ENCODE measurements at regions not wholly inside any gene's neighbourhood (a gene's known extent, or its start where the extent isn't known, plus 50 kb on each side); places are given as distances from the start of the nearest gene placed in this dataset.
"Not testable (repeated sequence)": the region's sequence is repeated elsewhere in the genome, so short reads cannot be mapped to it uniquely, and the experiment has no call there.

DNA sequence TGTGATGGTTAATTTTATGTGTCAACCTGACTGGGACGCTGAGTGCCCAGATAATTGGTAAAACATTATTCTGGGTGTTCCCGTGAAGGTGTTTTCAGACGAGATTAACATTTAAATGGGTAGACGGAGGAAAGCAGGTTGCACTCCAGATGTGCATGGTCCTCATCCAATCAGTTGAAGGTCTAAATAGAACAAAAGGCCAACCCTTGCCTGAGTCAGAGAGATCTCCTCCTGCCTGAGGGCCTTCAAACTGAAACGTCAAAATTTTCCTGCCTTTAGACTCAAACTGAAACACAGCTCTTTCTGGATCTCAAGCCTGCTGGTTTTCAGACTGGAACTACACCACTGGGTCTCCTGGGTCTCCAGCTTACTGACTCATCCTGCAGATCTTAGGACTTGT, 73.5 kb downstream of the NPIPA8 start:
- DNase-seq: not testable (repeated sequence)

DNA sequence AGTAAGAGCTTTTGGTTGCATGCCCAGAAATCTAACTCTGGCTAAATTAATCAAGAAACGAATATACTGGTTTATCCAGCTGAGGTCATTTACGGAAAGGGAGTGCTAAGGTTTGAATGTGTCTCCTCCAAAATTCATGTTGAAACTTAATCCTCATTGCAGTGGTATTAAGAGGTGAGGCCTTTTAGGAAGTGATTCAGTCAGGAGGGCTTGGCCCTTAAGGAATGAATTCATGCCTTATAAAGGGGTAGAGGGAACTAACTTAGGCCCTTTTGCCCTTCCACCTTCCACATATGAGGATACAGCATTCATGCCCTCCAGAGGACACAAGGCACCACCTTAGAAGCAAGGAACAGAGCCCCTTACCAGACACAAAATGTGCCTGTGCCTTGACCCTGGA, 74.7 kb downstream of the NPIPA8 start:
- DNase-seq: not testable (repeated sequence)

DNA sequence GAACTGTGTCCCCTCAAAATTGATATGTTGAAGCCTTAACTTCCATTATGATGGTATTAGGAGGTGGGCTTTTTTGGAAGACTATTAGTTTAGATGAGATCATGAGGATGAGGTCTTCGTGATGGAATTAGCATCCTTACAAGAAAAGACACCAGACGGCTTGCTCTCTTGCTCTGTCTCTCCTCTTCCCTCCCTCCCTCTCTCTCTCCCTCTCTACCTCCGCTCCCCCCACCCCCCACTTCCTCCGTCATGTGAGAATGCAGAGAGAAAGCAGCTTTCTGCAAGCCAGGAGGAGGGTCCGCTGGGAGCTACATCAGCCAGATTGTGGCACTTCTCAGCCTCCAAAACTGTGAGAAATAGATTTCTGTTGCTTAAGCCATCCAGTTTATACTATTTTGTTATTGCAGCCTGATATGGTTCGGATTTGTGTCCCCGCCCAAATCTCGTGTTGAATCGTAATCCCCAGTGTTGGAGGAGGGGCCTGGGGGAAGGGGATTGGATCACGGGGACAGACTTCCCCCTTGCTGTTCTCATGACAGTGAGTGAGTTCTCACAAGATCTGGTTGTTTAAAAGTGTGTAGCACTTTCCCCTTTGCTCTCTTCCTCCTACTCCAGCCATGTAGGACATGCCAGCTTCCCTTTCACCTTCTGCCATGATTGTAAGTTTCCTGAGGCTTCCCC, 76.9 kb downstream of the NPIPA8 start:
- not testable (repeated sequence) for DNase-seq

DNA sequence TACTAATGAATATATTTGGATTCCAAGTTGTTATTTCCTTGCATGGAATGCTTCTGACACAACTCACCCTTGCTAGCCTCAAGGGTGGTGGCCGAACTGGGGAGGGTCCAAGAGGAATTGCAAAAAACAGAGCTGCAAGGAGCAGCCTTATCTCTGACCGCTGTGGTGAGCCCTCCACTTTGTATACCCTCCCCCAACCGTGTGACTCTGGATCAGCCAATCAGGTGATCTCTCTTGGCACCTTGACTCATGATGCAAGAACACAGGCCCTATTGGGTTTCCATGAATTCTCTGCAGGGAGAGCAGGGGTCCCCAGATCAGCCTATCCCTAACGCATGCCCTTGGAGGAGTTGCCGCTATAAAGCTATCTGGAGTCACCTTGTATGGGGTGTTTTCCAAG, 83.6 kb downstream of the NPIPA8 start:
- DNase-seq: not testable (repeated sequence)

DNA sequence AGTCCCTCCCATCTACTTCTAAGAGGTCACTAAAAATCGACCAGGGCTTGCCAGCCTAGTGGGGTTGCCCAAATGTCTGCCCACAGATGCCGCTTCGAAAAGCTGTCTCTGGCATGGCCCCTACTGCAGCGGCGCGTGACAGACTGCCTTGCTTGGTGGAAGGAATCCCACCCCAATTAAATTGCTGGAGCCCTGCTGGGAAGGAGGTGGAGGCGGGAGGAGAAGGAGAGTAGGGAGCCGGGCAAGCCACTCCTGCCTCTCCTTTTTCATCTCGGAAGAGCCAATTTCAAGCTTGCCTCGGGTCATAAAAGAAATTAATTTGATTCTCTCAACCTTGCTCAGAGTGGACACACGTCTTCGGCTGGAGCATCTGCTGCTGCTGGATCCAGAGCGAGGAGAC, 106.0 kb downstream of the NPIPA8 start:
- not testable (repeated sequence) for DNase-seq

DNA sequence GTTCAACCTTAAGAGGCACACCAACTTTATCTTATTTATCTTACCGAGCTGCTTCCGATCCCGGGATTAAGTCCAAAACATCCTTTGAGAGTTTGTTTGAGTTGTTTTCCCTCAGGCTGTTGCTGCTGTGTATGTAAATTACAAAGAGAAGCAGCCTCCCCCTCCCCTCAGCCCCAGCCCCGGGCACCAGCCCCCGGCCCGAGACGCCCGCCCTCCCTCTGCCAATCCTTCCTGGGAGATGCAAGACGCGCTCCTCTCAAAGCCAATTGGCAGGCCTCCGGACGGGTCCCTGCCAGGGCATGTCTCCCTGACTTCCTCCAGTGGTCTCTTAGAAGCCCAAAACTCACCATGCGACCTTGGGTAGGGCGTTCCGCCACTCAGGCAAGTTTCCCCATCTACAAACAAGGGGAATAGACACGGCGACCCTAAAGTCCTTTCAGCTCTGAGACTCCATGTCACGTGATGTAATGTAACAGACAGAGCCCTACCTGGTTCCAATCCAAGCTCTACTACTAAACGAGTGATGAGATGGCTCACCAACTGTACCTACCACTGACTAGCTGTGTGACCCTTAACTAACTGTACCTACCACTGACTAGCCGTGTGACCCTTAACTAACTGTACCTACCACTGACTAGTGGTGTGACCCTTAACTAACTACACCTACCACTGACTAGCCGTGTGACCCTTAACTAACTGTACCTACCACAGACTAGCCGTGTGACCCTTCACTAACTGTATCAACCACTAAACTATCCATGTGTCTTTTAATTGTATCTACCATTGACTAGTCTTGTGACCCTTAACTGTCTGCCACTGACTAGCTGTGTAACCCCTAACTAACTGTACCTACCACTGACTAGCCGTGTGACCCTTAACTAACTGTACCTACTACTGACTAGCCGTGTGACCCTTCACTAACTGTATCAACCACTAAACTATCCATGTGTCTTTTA, 114.2 kb downstream of the NPIPA8 start:
- not testable (repeated sequence) for DNase-seq

DNA sequence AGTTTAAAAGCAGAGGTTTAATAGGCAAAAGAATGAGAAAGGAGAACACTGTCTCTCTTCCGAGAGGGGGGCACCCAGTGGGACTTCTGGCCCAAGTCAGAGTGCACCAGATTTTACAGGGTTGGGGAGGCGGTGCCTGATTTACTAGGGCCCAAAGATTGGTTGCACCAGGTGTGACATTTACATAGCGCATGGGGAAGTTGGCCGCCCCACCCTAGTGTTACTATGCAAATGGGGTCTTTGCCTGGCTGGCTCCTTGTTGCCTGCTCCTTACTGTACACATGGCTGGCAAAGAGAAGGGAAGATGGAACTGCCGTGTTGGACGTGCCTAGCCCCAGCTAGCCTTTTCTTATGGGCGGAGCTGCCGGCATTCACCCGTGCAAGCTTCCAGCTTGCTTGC, 118.8 kb downstream of the NPIPA8 start:
- DNase-seq: not testable (repeated sequence)

DNA sequence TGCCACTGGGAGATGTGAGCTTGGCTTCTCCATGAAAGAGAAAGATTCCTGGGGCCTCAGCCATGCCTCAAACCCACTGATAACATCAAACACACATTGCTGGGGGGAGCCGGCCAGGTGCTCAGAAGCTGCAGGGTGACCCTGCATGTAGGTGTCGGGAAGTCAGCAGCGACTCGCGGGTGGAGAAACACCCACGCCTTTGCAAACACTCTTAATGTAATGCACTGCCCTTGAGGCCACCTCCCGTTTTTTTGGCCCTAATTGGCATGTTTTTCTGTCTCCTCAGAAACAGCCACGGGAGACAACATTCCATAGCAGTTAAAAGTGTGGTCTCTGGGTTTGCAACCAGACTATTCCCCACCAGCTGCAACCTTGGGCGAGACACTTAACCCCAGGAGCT, 119.7 kb downstream of the NPIPA8 start:
- not testable (repeated sequence) for DNase-seq

DNA sequence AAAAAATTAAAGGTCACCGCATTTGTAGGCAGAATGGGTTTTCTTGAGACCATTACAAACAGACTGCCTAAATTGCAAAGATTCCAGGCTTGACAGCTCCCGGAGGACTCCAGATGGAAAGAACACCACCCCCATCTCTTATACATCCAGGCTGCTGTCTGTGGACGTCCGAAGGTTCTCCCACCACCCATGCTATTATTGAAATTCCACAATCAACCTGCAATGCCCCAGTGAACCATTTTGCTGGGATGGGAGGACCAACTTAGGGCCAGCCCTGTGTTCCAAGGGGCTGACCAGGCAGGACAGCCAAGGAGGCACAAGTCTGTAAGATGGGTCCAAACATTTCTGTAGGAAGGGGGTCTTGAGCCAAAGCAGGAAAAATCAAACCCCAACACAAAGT, 122.7 kb downstream of the NPIPA8 start:
- DNase-seq: not testable (repeated sequence)

DNA sequence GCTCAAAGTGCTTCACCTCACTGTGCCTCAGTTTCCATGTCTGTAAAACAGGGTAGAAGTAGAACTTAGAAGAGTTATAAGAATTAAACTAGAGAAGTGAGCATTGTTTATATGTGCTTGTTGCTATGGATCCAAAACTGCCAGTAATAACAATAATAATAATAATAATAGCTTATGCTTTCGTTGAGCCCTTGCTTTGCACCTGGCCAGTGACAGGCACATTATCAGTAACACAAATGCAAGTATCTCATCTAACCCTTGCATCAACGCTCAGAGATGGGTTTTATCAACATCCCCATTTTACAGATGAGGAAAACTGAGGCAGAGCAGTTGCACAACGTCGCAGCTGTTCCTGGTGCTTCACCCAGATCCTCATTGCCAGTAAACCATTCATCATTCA, 125.0 kb downstream of the NPIPA8 start:
- not testable (repeated sequence) for DNase-seq

DNA sequence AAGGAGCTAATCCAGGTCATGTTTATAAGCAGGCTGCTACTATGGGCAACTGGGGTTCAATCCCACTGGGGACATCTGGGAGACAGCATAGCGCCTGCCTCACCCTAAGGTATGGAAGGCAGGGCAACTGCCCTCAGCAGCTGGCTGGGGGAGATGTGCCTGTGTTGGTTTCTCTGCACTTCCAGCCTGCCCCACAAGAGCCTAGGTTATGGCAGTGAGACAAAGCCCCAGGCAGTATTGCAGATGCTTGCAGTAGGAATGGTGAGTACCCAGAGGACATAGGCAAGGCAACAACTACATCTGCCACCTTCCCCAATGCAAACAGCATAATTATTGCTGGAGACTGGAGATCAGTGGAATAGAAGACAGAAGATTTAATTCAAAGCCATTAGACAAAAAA, 131.8 kb downstream of the NPIPA8 start:
- DNase-seq: not testable (repeated sequence)

DNA sequence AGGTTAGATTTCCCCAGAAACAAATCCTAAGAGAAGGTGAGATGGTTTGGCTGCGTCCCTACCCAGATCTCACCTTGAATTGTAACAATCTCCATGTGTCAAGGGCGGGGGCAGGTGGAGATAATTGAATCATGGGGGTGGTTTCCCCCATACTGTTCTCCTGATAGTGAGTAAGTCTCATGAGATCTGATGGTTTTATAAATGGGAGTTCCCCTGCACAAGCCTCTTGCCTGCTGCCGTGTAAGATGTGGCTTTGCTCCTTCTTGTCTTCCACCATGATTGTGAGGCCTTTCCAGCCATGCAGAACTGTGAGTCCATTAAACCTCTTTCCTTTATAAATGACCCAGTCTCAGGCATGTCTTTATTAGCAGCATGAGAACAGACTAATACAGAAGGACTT, 132.2 kb downstream of the NPIPA8 start:
- not testable (repeated sequence) for DNase-seq

DNA sequence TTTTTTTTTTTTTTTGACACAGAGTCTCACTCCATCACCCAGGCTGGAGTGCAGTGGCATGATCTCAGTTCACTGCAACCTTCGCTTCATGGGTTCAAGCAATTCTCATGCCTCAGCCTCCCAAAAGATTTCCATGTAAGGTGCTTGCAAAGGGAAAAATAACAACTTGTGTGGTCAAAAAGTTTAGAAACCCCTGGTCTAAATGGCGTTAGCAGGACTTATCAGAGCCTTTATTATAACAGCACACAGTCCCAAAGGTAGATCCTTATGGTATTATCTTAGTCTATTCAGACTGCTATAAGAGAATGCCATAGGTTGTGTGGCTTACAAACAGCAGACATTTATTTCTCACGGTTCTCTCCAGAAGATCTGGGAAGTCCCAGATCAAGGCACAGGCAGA, 135.0 kb downstream of the NPIPA8 start:
- not testable (repeated sequence) for DNase-seq

DNA sequence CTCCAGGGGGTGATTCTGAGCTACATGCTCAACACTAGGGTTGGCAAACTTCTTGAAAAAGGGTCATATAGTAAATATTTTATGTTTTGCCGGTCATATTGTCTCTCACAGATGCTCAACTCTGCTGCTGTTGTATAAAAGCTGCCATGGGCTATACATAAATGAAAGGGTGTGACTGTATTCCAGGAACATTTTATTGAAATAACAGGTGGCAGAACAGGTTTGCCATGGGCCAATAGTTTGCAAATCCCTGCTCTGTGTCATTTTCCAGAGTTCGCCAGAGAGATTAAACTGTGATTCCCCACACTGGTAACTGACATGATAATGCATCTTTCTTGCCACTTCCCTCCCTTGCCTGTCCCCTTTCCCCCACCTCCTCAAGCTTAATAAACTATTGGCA, 144.1 kb downstream of the NPIPA8 start:
- not testable (repeated sequence) for DNase-seq

DNA sequence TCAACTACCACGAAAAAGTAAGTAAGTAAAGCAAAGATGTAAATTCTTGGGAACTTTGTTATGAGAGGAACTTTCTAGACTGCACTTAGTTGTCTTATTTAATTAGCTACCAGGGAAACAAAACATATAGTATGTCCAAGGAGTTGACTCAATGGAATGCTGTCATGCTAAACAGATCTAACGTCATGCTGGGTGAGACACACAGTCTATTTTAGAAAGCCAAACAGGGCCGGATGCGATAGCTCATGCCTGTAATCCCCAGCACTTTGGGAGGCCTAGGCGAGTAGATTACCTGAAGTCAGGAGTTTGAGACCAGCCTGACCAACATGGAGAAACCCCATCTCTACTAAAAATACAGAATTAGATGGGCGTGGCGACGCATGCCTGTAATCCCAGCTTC, 146.4 kb downstream of the NPIPA8 start:
- not testable (repeated sequence) for DNase-seq

DNA sequence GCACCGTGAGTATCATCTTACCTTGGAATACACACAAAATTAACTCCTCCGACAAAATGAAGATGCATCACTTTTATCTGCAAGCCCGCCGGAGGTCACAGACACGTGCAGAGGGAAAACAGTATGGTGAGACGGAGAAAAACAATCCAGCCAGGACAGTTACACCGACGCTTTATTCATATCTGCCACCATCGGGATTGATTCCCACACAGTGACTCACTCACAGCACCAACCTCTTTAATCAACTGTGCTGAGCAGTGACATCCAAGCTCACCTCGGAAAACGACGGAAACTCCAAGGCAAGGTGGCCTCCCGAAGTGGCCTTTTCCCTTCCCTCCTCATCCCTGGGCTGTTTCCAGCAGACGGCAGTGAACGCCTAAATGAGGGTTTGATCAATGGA, 151.8 kb downstream of the NPIPA8 start:
- not testable (repeated sequence) for DNase-seq

DNA sequence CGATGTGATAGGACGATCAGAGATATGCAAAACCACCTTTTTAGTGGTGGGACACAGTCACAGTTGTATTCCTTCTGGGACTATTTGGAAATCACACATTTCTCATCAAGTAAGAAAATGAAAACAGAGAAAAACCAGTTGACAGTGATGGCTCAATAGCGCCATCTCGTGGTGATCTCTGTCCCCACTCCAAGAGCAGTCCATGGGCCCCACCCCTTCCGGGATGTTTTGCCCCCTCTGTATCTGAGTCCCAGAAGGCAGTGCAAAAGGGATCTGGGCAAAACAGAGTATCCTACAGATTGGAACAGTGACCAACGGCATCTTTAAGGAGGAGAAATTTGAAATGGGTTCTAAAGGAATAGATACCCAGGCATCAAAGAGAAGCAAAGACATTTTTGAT, 155.5 kb downstream of the NPIPA8 start:
- DNase-seq: not testable (repeated sequence)

DNA sequence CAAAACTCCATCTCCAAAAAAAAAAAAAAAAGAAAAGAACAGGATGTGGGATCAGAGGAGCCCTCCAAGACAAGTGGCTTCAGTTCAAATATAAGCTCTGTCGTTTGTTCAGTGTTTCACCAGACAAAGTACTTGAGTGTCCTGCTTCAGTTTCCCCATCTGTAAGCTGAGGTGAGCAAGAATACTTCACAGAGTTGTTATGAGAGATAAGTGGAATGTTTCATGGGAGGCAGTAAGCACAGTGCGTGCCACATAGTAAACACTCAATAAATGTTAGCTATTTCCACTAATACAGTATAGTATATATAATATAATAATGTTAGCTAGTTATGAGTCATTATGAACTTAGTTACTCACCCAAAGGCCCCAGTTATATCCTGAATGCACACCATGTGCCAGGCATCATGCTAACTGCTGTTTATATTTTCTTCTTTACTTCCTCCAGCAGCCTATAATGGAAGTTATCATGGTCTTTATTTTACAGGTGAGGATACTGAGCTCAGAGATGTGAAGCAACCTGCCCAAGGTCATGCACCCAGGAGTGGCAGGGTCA, 162.5 kb downstream of the NPIPA8 start:
- not testable (repeated sequence) for DNase-seq

DNA sequence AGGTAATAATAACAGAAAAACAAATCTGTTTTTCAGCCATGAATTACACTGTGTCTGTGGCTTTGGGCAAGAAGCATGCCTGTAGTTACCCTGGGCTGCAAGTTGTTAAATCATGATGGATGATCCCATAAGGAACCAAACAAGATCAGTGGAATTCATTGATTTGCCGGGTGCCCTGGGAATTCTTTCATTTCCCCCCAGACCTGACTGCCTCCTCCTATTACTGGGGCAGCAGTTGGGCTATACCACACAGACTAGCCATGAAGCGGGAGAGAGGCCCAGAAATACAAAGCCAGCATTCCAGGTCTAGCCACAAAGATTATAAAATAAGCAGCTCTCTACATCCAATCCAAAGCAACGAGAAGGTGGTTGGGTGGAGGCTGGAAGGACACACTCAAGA, 174.2 kb downstream of the NPIPA8 start:
- DNase-seq: not testable (repeated sequence)

DNA sequence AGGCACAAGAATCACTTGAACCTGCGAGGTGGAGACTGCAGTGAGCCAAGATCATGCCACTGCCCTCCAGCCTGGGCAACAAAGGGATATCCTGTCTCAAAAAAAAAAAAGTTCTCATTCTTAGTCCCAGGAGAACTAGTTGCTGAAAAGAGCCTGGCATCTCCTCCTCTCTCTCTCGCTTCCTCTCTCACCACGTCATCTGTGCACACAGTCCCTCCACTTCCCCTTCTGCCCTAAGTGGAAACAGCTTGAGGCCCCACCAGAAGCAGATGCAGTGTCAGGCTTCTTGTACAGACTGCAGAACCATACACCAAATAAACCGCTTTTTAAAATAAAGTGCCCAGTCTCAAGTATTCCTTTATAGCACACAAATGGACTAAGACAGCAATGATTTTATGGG, 175.3 kb downstream of the NPIPA8 start:
- DNase-seq: not testable (repeated sequence)

DNA sequence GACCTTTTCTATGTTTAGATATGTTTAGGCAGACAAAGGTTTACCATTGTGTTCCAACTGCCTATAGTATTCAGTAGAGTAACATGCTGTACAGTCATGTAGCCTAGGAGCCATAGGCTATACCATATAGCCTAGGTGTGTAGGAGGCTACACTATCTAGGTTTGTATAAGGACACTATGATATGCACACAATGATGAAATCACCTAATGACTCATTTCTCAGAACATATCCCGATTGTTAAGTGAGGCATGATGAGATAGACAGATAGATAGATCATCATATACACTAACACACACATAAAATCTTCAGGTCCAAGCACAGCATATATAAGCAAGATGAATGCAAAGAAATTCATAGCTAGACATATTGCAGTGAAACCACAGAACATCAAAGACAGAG, 177.4 kb downstream of the NPIPA8 start:
- not testable (repeated sequence) for DNase-seq

DNA sequence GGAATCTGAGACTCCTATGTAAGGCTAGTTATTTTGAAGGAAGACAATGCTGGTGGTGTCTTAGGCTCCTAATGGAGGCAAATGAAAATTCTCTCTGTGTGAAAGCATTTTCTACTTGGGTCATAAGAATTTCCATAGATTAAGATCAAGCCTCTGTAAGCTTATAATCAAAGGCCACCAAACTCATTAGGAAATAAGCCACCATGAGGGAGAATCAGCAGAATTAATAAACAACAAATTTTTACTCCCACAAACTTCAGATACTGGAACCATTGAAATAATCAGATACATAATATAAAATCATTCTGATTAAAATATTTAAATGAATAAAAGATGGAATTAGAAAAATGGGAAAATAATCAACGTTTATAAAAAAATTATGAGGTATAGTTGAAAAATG, 178.7 kb downstream of the NPIPA8 start:
- not testable (repeated sequence) for DNase-seq

DNA sequence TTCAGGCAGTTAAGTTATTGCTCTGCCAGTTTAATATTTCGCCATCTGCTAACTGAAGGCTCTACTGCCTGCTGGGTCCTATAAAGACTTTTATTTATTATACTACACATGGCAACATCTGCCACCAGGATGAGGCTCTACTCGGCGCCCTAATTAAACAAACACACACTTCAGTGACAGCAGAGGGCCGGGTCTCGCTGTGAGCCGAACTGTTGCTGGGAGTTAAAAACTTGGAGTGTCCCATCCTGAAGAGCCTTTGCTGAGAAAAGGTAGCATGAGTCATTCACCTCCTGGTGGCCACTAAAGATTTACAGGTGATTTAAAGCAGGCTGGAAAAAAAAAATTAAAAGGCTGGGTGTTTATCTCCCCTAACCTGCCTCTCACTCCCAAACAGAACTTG, 183.7 kb downstream of the NPIPA8 start:
- DNase-seq: not testable (repeated sequence)

DNA sequence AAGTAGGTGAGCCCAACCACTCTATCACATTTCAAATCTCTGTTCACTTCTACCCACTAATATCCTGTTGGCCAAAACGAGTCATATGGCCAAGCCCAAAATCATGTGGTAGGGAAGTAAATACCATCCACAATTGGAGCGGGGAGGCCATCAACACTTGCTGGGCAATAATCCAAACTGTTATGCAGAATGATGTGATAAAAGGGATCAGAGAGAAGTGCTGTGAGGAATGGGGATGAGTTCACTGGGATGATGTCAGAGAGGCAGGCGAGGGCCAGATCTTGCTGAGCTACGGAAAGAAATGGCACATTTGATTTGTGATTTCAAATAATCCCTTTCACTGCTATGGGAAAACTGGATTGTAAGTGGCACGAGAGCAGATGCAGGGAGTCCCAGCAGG, 188.4 kb downstream of the NPIPA8 start:
- DNase-seq: not testable (repeated sequence)

Measured in activated naive CD4-positive, alpha-beta T cell treated with Interleukin-2 at 50 U/mL for 16 hours (primary cell).